COLO829 (cell line): ENCODE measurements at regions not wholly inside any gene's neighbourhood (a gene's known extent, or its start where the extent isn't known, plus 50 kb on each side); places are given as distances from the start of the nearest gene placed in this dataset.
A peak's percentile ranks its signal among the peaks of the same experiment; 100 is the strongest.

ENCODE experiments used
- DNase-seq: peaks from one replicate; pipeline ENCODE4 v3.0.0; 2012; ENCODE audit warnings: low spot score

DNA sequence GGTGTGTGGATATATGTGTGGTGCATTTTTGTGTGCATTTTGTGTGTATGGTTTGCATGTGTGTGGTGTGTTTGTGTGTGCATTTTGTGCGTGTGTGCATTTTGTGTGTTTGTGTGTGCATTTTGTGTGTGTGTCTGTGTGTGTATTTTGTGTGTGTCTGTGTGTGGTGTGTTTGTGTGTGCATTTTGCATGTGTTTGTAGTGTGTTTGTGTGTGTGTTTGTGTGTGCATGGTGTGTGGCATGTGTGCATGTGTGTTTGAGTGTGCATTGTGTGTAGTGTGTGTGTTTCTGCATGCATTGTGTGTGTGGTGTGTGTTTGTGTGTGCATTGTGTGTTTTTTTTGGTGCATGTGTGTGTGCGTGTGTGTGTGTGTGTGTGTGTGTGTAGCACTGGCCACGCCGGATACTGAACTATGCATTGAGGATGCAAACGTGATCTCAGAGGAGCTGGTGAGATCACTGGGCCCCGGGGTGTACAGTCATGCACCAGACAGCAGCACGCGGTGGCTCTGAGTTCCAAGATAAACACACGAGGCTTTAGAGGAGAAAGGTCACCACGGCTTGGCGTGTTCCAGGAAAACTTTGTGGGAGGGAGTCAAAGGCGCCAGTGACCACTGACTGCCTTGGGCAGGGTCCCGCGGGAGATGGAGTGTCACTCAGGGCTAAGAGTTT, 106.6 kb upstream of the SHH start:
- peak; percentile 57 for DNase-seq

DNA sequence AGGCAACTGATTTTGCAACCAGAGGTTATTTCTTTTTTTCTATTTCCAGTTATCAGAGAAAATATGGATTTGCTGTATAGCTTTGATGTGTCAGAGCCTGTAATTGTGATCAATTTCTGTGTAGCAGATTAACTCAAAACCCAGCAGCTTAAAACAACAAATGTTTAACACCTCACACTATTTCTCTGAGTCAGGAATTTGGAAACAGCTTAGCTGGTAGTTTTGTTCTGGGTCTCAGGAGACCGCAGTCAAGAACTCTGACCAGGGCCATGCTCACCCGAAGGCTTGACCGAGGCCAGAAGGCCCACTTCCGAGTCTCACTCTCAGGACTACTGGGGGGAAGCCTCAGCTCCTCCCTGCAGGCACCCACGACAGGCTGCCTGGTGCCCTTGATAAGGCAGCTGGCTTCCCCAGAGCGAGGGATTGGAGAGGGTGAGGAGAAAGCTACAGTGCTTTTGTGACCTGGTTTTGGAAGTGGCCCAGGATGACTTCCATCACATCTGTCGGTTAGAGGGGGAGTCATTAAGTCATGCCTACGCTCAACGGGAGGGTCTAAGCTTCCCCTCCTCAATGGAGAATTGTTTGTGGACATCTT, 105.7 kb upstream of the SHH start:
- no peak for DNase-seq

DNA sequence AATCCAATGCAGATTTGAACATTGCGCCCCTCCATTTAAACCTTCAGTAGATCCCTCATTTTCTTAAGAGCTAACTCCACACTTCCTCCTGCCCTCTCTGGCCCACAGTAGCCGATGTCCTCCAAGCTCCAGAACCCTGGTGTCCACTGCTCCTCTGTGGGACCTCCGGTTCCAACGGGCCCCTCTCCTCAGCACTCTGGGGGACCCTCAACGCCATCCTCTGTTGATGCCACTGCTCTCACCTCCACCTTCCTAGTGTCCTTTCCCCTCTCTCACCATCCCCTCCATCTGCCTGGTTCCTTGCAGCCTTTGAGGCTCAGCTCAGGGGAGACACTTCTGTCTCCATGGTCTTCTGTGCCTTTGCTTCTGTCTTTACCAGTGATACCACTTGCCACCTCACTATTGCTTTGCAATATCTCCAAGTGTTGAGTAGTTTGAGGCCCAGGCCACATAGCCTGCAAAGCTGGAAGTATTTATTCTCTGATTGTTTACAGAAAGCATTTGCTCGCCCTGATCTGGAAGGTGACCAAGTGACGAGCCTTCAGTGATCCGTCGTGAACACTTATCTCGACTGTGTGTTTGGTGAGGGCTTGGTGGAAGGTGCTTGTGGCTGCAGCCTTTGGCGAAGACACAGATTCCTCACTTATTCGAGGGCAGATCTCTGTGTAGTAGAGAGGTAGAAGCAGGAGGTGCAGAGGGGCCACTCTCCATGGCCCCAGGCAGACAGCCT, 104.8 kb upstream of the SHH start:
- no peak for DNase-seq

DNA sequence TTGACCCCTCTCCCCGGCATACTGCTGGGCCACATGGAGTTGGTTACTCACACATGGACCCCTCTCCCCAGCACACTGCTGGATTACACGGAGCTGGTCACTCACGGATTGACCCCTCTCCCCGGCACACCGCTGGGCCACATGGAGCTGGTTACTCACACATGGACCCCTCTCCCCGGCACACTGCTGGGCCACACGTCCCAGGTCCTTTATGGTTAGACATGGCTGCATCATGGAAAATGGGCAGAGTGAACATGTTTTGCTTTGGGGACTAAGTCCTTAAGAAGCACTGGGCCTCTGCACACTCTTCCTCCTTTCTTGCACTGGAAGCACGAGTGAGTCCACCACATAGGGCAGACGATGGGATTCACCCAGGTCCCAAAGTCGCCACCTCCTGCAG, 102.1 kb upstream of the SHH start:
- DNase-seq = no peak

DNA sequence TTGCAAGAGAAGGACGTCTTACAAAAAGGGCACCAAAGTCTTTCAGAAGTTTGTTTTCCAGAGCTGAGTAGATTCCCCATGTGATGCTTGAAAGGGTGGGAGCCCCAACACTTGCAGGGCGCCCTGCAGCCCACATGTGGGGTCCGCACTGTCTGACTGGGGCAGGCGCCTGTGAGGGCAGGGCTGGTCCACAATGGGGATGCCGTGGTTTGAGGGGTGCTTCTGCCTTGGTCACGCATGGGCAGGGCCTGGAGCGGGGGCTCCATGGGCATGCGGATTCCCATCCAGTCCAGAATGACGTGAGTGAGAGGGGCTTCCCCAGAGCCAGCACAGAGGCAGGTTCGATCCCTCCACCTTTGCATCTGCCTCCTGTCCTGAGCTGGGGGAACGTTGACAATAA, 101.5 kb upstream of the SHH start:
- no peak for DNase-seq

DNA sequence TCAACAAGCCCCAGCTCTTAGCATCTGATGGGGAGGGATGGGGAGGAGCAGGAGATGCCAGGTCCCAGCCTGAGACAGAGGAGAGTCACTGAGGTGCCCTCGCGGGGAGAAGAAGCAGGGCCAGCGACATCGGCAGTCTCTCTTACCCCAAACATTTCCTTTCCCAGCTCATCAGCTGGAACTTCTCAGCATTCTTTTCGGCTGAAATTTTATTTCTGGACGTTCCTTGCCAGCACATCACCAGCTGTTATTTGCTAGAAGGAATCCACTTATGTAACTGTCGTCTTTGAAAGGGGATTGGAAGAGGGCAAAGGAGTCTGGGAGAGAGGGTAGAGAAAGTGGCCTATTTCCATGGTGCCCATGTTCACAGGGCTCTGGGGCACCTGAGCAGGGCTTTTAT, 101.0 kb upstream of the SHH start:
- no peak for DNase-seq

DNA sequence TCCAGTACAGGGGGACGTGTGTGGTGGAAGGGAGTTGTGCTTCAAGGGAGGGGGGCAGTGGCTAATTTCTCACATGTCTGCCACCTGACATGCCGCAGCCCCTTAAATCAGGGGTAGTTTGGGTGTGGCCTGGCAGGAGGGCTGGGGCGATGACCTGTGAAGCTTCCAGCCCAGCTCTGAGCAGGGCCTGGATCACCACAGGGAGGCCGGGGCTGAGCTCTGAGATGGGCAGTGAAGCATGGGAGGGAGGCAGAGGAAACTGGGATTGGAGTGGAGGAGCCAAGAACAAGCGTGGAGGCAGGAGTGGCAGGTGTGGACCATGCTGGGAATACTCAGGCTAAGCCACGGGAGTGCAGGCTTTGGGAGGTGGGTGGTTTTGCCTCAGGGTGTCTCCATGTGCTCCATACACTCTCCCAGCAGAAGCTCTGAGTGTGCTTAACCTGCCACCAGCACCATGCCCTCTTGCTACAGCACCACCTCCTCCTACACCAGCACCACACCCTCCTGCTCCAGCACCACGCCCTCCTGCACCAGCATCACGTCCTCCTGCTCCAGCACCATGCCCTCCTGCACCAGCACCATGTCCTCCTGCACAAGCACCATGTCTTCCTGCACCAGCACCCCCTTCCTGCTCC, 99.3 kb upstream of the SHH start:
- DNase-seq = no peak

DNA sequence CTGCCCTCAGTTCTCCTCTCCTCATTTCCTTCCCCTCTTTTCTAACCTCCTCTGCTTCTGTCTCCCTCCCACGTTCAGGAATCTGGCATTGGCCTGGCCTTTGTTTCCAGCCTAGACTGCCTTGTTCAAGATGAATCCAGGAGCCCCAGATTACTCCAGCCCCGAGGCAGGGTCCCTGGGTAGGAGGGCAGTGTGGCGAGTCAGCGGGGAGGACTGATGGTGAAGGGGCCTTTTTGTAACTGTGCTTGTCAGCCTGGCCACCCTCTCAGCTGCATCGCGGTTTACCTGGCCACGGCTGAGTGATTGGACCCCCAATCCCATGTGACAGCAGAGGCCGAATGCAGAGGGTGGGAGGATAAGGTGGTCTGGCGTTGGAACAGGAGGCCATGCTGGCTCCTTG, 96.1 kb upstream of the SHH start:
- DNase-seq = no peak

DNA sequence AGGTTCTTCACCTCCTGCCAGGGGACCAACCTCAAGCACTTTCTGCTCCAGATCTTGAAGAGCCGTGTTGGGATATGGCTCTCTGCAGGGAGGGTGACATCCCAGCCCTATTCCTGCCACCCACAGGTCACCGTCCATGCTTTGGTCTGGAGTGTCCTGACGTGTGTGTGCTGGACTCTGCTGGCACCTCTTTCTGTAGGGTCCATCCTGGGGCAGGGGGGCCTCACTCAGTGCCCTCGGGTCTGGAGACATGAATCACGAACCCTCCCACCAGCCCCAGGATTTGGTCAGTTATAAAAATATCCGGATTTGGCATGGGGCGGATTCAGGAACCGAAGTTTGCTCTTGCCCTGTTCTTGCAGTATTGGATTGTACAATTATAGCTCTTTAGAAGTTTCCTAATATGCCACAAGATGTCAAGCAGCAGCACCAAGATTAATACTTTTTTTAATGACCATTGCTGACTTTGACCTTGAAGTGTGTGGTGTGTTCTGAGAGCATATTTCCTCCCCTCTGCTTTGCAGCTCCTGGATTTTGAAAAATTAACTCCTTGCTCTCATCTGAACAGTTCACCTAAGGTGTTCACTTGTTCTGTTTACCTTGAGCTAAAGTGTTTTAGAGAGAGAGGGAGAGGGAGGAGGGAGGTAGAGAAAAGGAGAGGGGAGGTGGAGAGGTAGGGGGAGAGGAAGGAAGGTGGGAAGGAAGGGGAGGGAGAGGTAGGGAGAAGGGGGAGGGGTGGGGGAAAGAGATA, 95.4 kb upstream of the SHH start:
- DNase-seq = no peak

DNA sequence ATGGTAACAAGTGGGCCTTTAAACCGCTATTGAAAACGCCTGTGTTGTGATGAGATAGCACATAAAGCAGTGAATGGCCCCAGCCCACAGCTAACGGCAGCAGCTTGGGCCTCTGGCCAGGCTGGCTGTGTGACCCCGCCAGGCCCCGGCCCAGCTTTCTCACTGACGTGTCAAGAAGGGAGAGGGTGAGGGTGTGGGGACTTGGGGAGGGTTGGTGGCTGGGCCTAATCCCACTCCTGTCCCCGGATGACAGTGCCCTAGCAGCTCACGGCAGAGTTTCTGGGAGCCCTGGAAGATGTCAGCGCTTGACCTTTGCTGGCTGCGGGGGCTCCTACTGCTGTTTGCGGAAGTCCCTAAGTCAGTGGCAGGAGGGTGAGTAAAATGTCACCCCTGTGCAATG, 88.9 kb upstream of the SHH start:
- DNase-seq = no peak

DNA sequence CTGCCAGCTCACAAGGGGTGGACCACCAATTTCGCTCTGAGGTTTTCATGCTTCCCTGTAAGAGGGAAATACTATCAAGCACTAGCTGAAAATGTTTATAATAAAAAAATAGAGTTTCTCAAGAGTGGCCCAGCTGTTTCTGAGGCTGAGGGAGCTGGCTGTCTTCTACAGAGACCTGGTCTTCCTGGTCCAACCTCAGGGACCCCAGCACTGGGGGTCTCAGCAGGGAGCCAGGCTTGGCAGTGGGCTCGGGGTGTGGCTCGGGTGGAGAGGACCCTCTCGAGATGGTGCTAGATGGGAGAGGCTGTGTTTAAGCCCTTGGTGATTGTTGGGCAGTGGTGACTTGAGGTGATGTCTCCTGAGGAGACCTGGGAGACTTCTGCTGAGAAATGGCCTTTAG, 87.3 kb upstream of the SHH start:
- no peak for DNase-seq

DNA sequence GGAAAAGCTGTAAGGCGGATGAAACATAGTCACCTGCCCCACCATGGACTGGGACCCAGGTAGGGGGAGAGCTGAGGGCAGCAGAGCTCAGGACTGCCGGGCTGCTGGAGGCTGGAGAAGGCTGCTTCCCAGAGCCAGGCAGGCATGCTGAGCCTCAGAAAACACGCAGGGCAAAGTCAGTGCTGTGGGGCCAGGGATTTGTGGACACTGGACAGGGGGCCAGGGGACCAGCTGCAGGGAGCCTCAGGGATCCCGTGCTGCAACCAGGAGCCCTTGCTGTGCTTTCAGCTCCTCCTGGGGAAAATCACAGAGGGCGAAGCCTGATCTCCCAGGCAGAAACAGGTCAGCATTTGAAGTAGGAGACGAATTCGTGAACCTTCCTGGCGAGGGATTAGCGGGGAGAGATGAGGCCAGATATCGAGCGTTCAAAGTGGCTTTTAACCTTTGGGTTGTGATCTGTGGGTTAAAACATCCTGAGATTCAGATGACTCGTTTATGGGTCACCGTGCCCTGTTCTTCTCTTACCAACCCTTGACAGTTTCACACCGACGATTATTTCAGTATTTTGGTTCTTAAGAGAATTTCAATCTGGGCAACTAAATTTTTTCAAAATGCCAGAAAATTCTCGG, 85.6 kb upstream of the SHH start:
- DNase-seq = no peak

DNA sequence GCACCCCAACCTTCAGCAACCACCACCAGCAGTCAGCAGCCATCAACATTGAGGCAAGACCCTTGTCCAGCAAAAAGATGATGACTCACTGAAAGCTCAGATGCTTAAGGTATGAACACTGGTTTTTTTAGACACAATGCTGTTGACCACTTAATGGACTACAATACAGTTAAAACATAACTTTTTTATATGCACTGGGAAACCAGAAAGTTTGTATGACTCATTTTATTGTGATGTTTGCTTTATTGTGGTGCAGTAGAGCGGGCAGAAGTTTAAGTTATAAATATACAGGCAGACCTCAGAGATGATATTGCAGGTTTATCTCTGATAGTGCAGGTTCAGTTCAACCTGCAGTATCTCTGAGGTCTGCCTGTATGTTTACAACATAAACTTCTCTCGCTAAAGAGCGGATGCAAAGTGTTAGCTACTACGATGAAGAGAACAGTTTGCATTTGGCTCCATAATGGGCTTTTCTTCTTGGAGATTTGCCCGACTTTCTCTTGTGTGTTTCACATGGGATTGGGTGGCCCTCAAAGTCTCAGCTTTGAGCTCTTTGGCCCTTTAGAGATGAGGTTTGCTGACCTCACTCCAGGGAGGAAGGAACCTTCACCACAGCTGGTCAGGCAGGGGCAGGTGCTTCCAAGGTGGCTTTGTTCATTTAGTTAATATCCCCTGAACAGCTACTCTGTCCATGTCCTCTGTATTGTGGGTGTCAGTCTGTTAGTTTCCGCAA, 84.4 kb upstream of the SHH start:
- DNase-seq = no peak

DNA sequence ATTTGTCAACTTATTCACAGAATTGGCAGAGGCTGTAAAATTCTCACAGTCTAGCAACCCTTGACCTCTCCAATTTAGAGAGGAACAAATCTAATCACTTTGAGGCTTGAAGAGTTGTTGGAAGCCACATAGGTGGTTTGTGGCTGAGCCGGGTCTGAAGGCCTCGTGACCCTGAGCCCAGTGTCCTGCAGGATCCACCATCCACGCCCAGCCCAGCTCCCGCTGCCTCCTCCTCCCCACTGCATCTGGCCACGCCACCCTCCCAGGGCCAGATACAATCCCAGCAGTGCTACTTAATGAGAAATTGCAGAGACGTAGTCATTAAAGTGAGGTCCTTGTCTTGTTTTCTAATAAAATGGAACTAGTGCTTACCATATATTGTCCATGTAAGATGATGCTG, 81.4 kb upstream of the SHH start:
- DNase-seq = no peak

DNA sequence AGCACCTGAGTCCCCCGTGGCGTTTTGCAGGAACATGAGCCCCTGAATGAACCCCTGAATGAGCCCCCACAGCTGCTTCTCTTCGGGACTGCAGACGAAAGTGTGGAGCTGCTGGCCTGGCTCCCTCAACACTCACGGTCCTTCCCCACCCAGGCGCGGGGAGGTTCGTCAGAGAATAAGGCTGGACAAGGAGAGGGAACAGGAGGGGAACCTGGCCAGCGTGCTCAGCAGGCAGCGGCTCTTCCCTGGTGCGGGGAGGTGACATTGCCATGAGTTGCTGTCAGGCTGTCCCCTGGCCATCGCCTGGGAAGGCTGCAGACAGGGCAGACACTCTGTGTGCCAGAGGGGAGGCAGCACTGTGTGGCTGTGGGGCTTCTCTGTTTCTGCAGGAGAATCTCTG, 80.9 kb upstream of the SHH start:
- no peak for DNase-seq

DNA sequence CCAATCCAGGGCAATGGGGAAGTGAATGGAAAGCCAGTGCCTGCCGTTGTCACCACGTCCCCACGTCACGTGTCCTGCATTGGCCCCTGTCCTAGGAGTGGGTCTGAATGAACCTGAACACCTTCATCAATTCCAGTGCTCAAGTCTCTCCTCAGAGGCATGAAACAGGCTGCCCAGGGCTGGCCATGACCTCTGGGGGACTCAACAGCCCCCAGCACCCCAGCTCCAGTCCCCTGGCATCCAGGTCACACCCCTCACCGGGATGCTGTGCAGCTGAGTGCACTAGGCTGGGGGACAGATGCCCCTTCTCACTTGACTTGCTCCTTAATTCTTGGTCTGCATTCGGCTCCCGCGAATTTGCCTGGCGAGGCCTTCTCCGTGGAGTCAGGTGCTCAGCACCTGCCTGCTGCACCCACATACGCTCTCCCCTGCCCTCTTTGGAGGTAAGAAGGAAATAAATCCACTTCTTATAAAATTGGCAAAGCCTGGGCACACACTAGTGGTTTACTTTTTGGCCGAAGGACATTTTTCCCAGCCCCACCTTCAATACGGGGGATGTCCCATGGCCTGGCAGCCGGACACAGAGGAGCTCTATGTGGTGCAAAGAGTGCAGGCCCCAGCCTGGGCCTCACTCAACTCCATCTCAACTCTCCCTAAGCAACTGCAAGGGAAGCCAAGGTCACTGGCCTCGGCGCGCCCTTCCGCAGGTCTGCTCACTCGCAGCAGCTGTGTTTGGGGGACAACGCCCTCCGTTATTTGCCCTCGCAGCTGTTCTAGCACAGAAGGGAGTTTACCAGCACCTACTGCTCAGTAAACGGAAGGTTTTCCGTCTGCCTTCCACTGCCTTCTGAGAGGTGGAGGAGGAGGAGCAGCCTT, 77.6 kb upstream of the SHH start:
- no peak for DNase-seq

DNA sequence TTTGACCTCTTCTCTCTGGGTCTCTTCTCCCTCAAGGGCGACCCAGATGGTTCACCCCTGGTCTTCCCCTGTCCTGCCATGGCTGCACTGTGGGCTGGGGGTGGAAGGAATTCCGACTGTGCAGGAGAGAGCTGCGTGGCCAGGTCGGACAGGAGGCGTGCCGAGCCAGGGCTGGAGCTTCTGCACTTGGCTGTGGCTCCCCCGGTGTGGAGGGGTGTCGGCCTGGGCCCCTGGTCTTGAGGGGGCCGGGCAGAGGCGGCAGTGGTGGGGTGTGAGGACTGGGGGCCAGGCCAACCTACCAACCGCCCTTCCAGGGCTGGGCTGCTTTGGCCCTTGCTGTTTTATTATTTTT, 74.9 kb upstream of the SHH start:
- DNase-seq = no peak

DNA sequence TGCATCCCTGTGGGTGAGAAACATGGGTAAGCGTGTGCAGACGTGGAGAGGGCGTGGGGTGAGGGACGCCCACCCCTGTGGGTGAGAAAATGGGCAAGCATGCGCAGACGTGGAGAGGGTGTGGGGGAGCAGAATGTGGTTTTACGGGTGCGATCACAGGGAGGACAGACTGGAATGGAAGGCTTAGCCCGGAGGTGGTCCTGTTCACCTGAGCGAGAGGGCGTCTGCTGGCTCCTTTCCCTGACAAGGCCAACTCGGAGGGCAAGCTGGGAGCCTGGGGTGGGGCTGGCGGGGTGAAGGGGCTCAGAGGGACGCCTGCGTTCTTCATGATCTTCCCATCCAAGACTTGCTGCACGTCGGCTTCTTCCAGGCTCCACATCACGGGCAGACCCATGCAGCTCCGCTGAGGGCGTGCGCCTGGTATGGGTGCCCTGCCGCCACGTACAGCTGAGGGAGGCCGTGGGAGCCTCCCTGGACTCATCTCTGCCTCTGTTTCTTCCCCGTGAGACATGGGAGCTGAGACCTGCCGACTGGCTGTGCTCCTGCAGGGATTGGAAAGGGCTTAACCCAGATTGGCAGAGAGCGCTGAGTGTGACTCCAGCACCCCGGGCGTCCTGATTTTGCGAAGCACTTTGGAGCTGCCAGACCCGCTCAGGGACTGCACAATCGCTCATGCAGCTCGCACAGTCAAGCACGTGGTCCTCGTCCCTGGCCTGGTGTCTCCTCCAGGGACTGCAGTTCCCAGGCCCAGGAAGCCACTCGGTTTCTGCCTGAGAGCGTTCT, 74.3 kb upstream of the SHH start:
- DNase-seq = no peak
